Astrocyte (in vitro differentiated cells and primary cell): ENCODE measurements at regions not wholly inside any gene's neighbourhood (a gene's known extent, or its start where the extent isn't known, plus 50 kb on each side); places are given as distances from the start of the nearest gene placed in this dataset.

ENCODE experiments used
- EZH2 ChIP-seq: IDR thresholded peaks from 2 replicates; pipeline ENCODE4 v1.6.1; 2012; ENCODE audit warnings: mild to moderate bottlenecking, low read length, inconsistent platforms; ENCODE audit not compliant: insufficient read depth
- TF ChIP-seq, protein P1 (sequence below): IDR thresholded peaks from 2 replicates; pipeline ENCODE4 v1.5.1; 2011; ENCODE audit warnings: low read depth, mild to moderate bottlenecking, inconsistent platforms, low read length, moderate library complexity; ENCODE audit not compliant: insufficient read depth

GRCh38 chr6:77363702-77364101 lies 99.6 kb downstream of the HTR1B start:
- TF ChIP-seq, protein P1, sequence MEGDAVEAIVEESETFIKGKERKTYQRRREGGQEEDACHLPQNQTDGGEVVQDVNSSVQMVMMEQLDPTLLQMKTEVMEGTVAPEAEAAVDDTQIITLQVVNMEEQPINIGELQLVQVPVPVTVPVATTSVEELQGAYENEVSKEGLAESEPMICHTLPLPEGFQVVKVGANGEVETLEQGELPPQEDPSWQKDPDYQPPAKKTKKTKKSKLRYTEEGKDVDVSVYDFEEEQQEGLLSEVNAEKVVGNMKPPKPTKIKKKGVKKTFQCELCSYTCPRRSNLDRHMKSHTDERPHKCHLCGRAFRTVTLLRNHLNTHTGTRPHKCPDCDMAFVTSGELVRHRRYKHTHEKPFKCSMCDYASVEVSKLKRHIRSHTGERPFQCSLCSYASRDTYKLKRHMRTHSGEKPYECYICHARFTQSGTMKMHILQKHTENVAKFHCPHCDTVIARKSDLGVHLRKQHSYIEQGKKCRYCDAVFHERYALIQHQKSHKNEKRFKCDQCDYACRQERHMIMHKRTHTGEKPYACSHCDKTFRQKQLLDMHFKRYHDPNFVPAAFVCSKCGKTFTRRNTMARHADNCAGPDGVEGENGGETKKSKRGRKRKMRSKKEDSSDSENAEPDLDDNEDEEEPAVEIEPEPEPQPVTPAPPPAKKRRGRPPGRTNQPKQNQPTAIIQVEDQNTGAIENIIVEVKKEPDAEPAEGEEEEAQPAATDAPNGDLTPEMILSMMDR, result no peak
- no peak for TF ChIP-seq EZH2
